Esophagus squamous epithelium (tissue), 5 donors: ENCODE measurements at regions not wholly inside any gene's neighbourhood (a gene's known extent, or its start where the extent isn't known, plus 50 kb on each side); places are given as distances from the start of the nearest gene placed in this dataset.

Source experiments
- DNase-seq: peaks from one replicate; lab custom pipeline; 2025; lab: John Stamatoyannopoulos, UW
- H3K27ac ChIP-seq, 4 donors: fragments of 200-600 bp; sonication (generic); one replicate each; pipeline ENCODE4 v1.5.1; 2016 to 2019; ENCODE audit warnings: mild to moderate bottlenecking in 1 of 4
- H3K27me3 ChIP-seq, 4 donors: fragments of 200-600 bp; sonication (generic); 1 replicate in 3 of 4; 2 replicates in 1 of 4; pipeline versions ENCODE4 v1.5.1 to v1.6.0; 2017 to 2021; ENCODE audit warnings: antibody characterized with exemption in 1 of 4
- H3K36me3 ChIP-seq, 3 donors: fragments of 200-600 bp; sonication (generic); one replicate each; pipeline ENCODE4 v1.5.1; 2016 to 2019
- H3K4me1 ChIP-seq, 3 donors: fragments of 200-600 bp; sonication (generic); one replicate each; pipeline ENCODE4 v1.5.1; 2017 to 2019
- H3K4me3 ChIP-seq, 4 donors: fragments of 200-600 bp; sonication (generic); 1 replicate in 3 of 4; 2 replicates in 1 of 4; pipeline ENCODE4 v1.5.1; 2016 to 2019; ENCODE audit warnings: mild to moderate bottlenecking in 2 of 4, moderate library complexity in 1 of 4
- H3K9me3 ChIP-seq, 3 donors: fragments of 200-600 bp; sonication (generic); one replicate each; pipeline ENCODE4 v1.5.1; 2016 to 2019
- CTCF ChIP-seq, 6 experiments: fragments of 450-650 bp in 4 of 6; fragments of 200-600 bp in 2 of 6; sonication (generic) in 2 of 6; IDR thresholded peaks; one replicate each; pipeline ENCODE4 v1.5.1; 2016 to 2019; ENCODE audit warnings: antibody characterized with exemption in 6 of 6, mild to moderate bottlenecking in 4 of 6, moderate library complexity in 4 of 6
- POLR2A ChIP-seq, 4 donors: fragments of 450-650 bp; IDR thresholded peaks; one replicate each; pipeline ENCODE4 v1.6.1; 2017; ENCODE audit warnings: antibody characterized with exemption in 4 of 4, mild to moderate bottlenecking in 4 of 4, moderate library complexity in 3 of 4
- WGBS, 2 donors: methylation state at CpG; one replicate each; pipeline ENCODE4 v1.1.5; 2018; 5-methylcytosine and 5-hydroxymethylcytosine counted together
- intact Hi-C: fragments of 100-400 bp; cut with DNase I; formaldehyde crosslinking; loops from one replicate; pipeline ENCODE4 v1.15.0; 2022
- donor health status: DM: yes; HTN: yes; CAD: no.

- intact Hi-C loops = no loop called here
Measured at GRCh38 chr12:30519535-30519934, 176.1 kb downstream of the IPO8 start.

GRCh38 chr12:30517320-30517719, 178.3 kb downstream of the IPO8 start:
- no peak for TF ChIP-seq CTCF (IDR thresholded peaks at IDR 0.05)
- no peak for TF ChIP-seq POLR2A (IDR thresholded peaks at IDR 0.05)
- intact Hi-C loops = no loop called here

More at GRCh38 chr12:30519535-30519934, 176.1 kb downstream of the IPO8 start:
- Histone ChIP-seq H3K27ac (no peak overlapping the region), H3K4me1 (peaks cover 0 to 18% (median 7%) of the 10 kb centered on the region in 3 donors), H3K9me3 (no peaks in the 10 kb centered on the region), H3K4me3 (no peak overlapping the region), H3K27me3 (no peaks in the 10 kb centered on the region), H3K36me3 (no peaks in the 10 kb centered on the region)
- TF ChIP-seq CTCF (IDR thresholded peaks at IDR 0.05) (no peak), POLR2A (IDR thresholded peaks at IDR 0.05) (no peak)
- no peak for DNase-seq
- 94 to 98% methylated on average over 6 of the region's 6 CpGs for WGBS, 2 donors

DNA sequence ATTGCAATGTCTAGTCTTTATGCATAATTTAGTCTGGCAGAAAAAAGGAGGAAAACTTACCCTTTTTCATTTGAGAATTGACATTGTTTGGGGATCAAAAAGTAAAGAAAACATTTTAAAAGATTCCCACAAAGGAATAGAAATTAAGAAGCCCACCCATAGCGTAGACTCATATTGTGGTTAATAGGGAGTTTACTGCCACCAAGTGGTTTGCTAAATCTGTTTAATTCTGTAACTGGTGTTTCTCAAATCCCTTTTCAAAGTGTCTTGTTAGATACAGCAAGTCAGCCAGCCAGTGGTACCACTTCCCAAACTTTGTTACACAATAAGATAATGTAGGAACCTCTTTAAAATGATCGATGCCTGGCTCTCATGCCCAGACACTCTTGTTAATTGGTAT, 180.3 kb downstream of the IPO8 start:
- intact Hi-C loops = no loop called here
- TF ChIP-seq POLR2A (IDR thresholded peaks at IDR 0.05) (no peak), CTCF (IDR thresholded peaks at IDR 0.05) (no peak)
- DNase-seq = no peak
- H3K36me3 ChIP-seq = no peaks in the 10 kb centered on the region
- H3K4me1 ChIP-seq = peaks cover 0 to 22% (median 7%) of the 10 kb centered on the region in 3 donors
- no peaks in the 10 kb centered on the region for H3K9me3 ChIP-seq
- no peak overlapping the region for H3K27ac ChIP-seq
- H3K27me3 ChIP-seq = no peaks in the 10 kb centered on the region
- no peak overlapping the region for H3K4me3 ChIP-seq
- WGBS, 2 donors = 49 to 54% methylated on average over 2 of the region's 2 CpGs

More at GRCh38 chr12:30517320-30517719, 178.3 kb downstream of the IPO8 start:
- no peaks in the 10 kb centered on the region for H3K36me3 ChIP-seq
- H3K27ac ChIP-seq = no peak overlapping the region
- no peak overlapping the region for H3K4me3 ChIP-seq
- H3K27me3 ChIP-seq = no peaks in the 10 kb centered on the region
- no peaks in the 10 kb centered on the region for H3K9me3 ChIP-seq
- WGBS, 2 donors = 95 to 100% methylated on average over 1 of the region's 1 CpG
- peaks cover 0 to 22% (median 7%) of the 10 kb centered on the region in 3 donors for H3K4me1 ChIP-seq
- no peak for DNase-seq

GRCh38 chr12:30514666-30515065, 181.0 kb downstream of the IPO8 start:
- Histone ChIP-seq H3K27me3 (no peaks in the 10 kb centered on the region), H3K36me3 (no peaks in the 10 kb centered on the region), H3K27ac (no peak overlapping the region), H3K9me3 (no peaks in the 10 kb centered on the region), H3K4me1 (peaks cover 0 to 22% (median 7%) of the 10 kb centered on the region in 3 donors), H3K4me3 (no peak overlapping the region)
- no peak for TF ChIP-seq POLR2A (IDR thresholded peaks at IDR 0.05)
- TF ChIP-seq CTCF (IDR thresholded peaks at IDR 0.05) = no peak
- intact Hi-C loops = no loop called here
- DNase-seq = no peak
- WGBS, 2 donors = 20 to 44% methylated on average over 5 of the region's 5 CpGs

DNA sequence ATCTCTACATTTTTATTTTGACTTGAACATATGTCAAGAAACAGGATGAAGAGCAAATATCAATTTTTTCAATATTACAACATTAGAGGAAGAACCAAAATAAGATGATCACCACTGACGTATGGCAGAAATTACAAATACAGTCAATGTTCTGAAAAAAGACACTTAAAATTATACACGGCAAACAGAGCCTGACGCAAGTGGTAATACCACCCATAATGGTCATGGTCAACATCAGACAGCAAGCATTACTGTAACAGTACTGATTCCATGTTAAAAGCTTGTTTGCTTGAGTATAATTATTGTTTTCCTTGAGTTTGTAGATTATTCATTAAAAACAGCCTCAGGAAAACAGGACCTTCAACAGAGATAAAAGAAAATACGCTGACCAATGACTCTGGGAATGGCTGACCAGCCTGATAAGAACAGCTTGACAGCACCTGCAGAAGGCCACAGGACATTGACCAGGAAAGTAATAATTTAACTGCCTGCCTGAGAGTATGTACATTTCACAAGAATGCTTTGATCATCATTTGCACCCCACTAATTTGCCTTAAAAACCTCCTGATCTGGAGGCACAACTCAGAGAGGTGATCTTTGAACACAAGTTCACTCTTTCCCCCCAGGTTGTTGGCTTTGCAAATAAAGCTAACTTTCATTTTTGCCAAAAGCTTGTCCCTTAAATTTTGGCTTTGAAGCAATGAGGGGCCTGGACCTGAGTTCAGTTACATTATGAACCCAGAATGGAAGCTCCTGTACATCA, 187.3 kb downstream of the IPO8 start:
- no peaks in the 10 kb centered on the region for H3K27me3 ChIP-seq
- no peak overlapping the region for H3K4me3 ChIP-seq
- no peaks in the 10 kb centered on the region for H3K9me3 ChIP-seq
- no peaks in the 10 kb centered on the region for H3K36me3 ChIP-seq
- H3K27ac ChIP-seq = no peak overlapping the region
- intact Hi-C loops = no loop called here
- TF ChIP-seq POLR2A (IDR thresholded peaks at IDR 0.05) = no peak
- TF ChIP-seq CTCF (IDR thresholded peaks at IDR 0.05) = no peak
- WGBS, 2 donors = 91 to 92% methylated on average over 4 of the region's 4 CpGs
- H3K4me1 ChIP-seq = no peaks in the 10 kb centered on the region
- no peak for DNase-seq
